ENCODE measurements at regions not wholly inside any gene's neighbourhood (a gene's known extent, or its start where the extent isn't known, plus 50 kb on each side); places are given as distances from the start of the nearest gene placed in this dataset.

DNA sequence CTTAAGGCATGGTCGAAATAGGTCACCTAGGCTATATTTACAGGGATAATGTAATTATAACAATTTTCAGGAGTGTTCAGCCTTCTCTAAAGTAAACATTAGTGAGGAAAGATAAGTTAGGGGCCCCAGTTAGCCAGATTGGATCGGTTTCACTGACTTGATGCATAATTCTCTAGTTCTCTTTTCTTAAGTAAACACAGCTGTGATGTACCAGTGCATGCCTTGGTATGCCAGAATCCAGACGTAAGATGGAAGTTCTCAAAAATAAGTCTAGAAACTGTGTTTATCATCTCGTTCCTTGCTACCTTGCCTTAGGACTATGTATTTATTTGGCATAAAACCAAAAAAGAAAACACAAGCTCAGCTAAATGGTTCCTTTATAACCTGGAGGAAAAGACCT is 442.2 kb upstream of the CLINT1 start:
- DNase-seq (ENCODE audit: low read depth): no peak

- no peak for DNase-seq (ENCODE audit: low read depth)
Measured at GRCh38 chr5:158300256-158300655, 441.3 kb upstream of the CLINT1 start.

- no peak for DNase-seq (ENCODE audit: low read depth)
Measured at GRCh38 chr5:158297002-158297527, 438.1 kb upstream of the CLINT1 start.

GRCh38 chr5:158294701-158295100 is 435.8 kb upstream of the CLINT1 start:
- DNase-seq (ENCODE audit: low read depth): no peak

DNA sequence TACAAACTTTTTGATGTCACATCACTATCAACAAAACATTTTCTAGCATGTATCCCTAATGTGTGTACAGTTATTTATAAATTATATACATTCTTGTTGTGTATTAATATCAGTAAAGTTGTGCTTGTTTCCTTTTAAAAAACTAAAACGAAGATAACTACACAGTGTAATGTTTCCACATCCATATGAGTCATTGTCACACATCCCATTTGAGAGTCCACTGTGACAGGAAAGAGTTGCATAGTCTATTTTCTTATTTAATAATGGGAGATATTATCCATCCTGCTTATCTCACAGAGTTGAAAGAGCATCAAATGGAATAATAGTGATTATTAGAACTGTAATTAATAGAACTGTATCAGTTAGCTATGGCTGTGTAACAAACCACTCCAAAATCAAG is 434.0 kb upstream of the CLINT1 start:
- no peak for DNase-seq (ENCODE audit: low read depth)

- no peak for DNase-seq (ENCODE audit: low read depth)
Measured at GRCh38 chr5:158289967-158290366, 431.0 kb upstream of the CLINT1 start.

DNA sequence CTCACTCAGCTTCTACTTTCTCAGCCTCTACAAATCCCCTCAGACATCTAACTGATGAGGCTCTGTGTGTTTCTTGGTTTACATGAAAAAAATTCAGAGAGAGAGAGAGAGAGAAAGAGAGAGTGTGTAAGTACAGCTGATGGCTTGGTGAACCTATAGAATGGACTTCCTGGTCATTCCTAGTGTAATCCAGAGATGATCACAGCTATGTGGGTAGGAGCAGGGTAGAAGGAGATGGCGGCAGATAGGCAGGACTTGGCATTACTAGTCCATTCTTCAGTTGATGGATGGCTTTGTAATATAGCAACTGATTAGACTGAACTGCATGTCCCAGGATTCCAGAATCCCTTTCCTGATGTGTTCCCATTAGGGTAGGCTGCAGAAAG is 429.3 kb upstream of the CLINT1 start:
- DNase-seq (ENCODE audit: low read depth): no peak

GRCh38 chr5:158287643-158288271 is 428.8 kb upstream of the CLINT1 start:
- DNase-seq (ENCODE audit: low read depth): peak; percentile 10

- no peak for DNase-seq (ENCODE audit: low read depth)
Measured at GRCh38 chr5:158286827-158287226, 427.9 kb upstream of the CLINT1 start.

GRCh38 chr5:158285698-158286097 is 426.8 kb upstream of the CLINT1 start:
- DNase-seq (ENCODE audit: low read depth): no peak

DNA sequence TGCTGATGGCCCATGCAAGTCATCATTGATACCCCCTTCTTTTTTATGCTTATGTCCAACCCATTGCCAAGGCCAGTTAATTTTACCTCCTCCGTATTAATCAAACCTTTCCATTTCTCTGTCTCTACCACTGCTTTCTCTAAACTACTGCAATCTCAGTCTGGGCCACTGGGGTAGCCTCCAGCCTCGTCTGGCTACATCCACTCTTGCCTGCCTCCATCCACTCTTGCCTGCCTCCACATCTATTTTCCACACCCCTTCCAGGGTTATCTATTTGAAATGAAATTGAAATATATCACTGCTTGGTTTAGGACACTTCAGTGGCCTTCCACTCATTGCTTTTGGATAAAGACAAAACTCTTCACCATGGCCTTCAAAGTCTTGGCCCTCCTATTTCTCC is 425.3 kb upstream of the CLINT1 start:
- DNase-seq (ENCODE audit: low read depth): no peak

GRCh38 chr5:158283397-158283796 is 424.5 kb upstream of the CLINT1 start:
- no peak for DNase-seq (ENCODE audit: low read depth)

- DNase-seq (ENCODE audit: low read depth): no peak
Measured at GRCh38 chr5:158278216-158278925, 419.4 kb upstream of the CLINT1 start.

DNA sequence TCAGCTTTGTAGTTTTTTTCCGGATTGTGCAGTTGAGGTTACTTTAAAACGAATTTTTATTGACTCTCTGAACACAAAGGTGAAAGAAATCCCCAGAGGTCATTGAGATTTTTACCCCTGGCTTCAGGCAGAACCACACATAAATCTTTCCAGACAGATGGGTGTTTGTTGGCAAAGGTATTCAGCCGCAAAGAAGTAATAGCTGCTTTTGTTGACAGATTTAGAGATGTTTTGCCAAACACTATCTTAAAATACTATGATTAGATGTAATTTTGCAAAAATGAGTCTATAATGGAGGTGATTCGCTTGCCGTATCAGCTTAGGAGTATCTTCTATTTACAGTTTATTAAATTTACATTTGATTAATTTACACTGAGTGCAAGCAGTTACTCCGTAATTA is 418.3 kb upstream of the CLINT1 start:
- DNase-seq (ENCODE audit: low read depth): no peak

DNA sequence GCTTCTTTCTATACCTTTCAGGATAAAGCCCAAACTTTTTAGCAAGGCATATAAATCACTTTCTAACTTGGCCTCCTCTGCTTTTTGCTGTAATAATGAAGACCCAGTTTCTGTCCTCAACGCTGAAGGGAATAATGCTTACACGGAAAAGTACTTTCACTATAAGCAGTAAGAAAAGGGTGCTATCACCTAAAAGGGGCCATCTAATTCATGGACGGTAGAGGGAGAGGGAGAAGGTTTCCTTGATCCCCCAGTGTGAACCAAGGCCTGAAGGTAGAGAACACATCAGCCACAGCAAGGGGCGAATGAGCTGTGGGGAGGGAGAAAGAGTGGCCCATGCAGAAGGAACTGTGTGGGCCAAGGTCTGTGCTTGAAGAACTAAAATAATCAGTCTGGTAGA is 417.7 kb upstream of the CLINT1 start:
- DNase-seq (ENCODE audit: low read depth): no peak

- DNase-seq (ENCODE audit: low read depth): no peak
Measured at GRCh38 chr5:158275511-158275910, 416.6 kb upstream of the CLINT1 start.

GRCh38 chr5:158273035-158273434 is 414.1 kb upstream of the CLINT1 start:
- DNase-seq (ENCODE audit: low read depth): no peak

- DNase-seq (ENCODE audit: low read depth): no peak
Measured at GRCh38 chr5:158272409-158272808, 413.5 kb upstream of the CLINT1 start.

- DNase-seq (ENCODE audit: low read depth): no peak
Measured at GRCh38 chr5:158270996-158271554, 412.1 kb upstream of the CLINT1 start.

GRCh38 chr5:158268286-158268685 is 409.3 kb upstream of the CLINT1 start:
- DNase-seq (ENCODE audit: low read depth): no peak

DNA sequence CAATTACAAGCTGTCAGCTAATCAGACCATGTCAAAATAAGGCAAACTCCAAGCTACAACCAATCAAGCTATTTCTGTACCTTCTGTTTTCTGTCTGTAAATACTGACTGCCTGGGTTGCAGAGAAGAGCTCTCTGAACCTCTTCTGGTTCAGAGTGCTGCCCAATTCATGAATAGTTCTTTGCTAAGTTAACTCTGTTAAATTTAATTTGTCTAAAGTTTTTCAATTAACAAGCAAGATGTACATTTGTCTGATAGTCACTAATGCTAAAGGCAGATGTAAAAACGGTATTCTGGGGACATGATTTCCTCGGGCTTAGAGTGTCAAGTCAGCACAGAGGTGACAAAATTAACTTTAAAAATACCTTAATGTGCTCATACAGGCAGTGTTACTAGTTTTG is 408.3 kb upstream of the CLINT1 start:
- DNase-seq (ENCODE audit: low read depth): no peak

DNA sequence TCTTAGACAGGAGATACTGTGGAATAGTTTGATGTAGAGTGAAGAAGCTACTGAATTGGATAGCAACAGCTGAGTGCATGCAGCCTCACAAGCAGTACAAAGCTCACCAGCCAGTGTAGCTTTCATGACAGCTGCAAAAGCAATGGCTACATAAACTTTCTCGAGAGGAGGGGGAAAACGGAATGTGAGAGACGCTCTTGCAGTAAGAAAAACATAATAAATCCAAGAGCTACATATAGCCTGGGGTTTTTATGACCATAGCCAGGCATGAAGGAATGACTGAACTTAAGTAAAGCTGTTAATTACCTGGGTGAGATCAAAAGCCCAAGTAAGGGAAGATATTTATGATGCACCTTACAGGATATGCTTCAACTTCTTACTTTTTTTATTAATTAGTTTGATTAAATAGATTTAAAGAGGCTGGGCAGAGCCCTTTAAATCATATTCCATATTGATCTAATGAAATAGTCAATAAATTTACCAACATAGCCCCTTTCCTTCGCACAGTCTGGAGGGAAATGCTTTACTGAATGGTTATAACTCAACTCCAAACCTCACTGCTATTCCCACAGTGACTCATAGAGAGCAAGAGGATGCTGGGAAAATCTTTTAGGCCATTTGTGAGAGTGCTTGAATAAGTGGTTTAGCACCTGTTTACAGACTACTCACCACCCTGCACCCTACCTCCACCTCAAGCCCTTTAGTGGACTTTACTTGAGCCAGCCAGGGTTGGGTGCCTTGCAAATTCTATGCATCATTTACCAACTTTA is 407.2 kb upstream of the CLINT1 start:
- DNase-seq (ENCODE audit: low read depth): no peak

DNA sequence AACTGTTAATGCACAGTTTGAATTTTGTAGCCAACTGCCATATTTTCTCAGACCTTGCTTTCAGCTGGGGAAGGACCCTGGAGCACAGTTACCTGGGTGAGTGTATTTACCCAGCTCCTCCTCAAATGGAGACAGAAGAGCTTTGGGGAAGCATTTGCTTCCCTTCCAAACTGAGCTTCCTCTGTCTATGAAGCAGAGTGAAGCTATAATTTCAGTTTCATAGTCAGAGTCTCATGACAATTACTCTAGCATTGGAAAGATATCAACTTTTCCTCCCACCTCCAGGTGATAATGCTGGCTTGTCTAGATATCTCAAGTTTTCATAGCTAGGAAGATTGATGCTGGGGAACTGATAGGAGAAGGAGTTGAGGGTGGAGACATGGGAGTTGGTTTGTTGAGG is 406.4 kb upstream of the CLINT1 start:
- no peak for DNase-seq (ENCODE audit: low read depth)
